WTC11 (cell line): ENCODE measurements at regions not wholly inside any gene's neighbourhood (a gene's known extent, or its start where the extent isn't known, plus 50 kb on each side); places are given as distances from the start of the nearest gene placed in this dataset.

Source experiments
- ATAC-seq: fragments of 200-7000 bp; cut with Tn5 transposase; 2 replicates; pipeline ENCODE4 v1.10.0; 2021; ENCODE audit warnings: mild to moderate bottlenecking, moderate library complexity
- CTCF ChIA-PET: fragments of 300-600 bp; sonication (Branson Sonifier 250); formaldehyde crosslinking; loops from one replicate; lab custom pipeline; 2021; ENCODE audit warnings: antibody characterized with exemption; lab: Charles Lee
- POLR2A ChIA-PET: fragments of 350-600 bp; sonication (Branson Sonifier 250); formaldehyde crosslinking; loops from one replicate; lab custom pipeline; 2021; ENCODE audit warnings: antibody characterized with exemption; lab: Charles Lee
- DNase-seq: peaks from one replicate; pipeline ENCODE4 v3.0.0; 2021; ENCODE audit warnings: low spot score
- H3K27ac Mint-ChIP-seq: 2 replicates; pipeline ENCODE4 v1.8.0; 2021; ENCODE audit warnings: mixed read lengths
- H3K27me3 Mint-ChIP-seq: 2 replicates; pipeline ENCODE4 v1.8.0; 2021; ENCODE audit warnings: low read depth, mild to moderate bottlenecking, moderate library complexity, mixed read lengths
- H3K36me3 Mint-ChIP-seq: 2 replicates; pipeline ENCODE4 v1.8.0; 2021; ENCODE audit warnings: mixed read lengths
- H3K4me1 Mint-ChIP-seq: 2 replicates; pipeline ENCODE4 v1.8.0; 2022; ENCODE audit warnings: mixed read lengths
- H3K4me3 Mint-ChIP-seq: 2 replicates; pipeline ENCODE4 v1.8.0; 2021; ENCODE audit warnings: mild to moderate bottlenecking, moderate library complexity, mixed read lengths
- H3K9me3 Mint-ChIP-seq: 2 replicates; pipeline ENCODE4 v1.8.0; 2021; ENCODE audit warnings: mixed read lengths
- ARID4B ChIP-seq: sonication (generic); formaldehyde crosslinking; IDR thresholded peaks from 2 replicates; pipeline ENCODE4 v1.8.0; 2023; ENCODE audit warnings: missing genetic modification reagents, mild to moderate bottlenecking, borderline replicate concordance
- ATF1 ChIP-seq: sonication (generic); formaldehyde crosslinking; IDR thresholded peaks from 2 replicates; pipeline ENCODE4 v1.8.1; 2023; ENCODE audit warnings: mild to moderate bottlenecking, moderate library complexity, missing genetic modification reagents
- CBFB ChIP-seq: sonication (generic); formaldehyde crosslinking; IDR thresholded peaks from 2 replicates; pipeline ENCODE4 v1.8.1; 2022; ENCODE audit warnings: mild to moderate bottlenecking, low read depth, missing genetic modification reagents
- ESRRA ChIP-seq: sonication (generic); formaldehyde crosslinking; IDR thresholded peaks from 2 replicates; pipeline ENCODE4 v1.8.1; 2022; ENCODE audit warnings: mild to moderate bottlenecking, missing genetic modification reagents, borderline replicate concordance
- GABPB1 ChIP-seq: sonication (generic); formaldehyde crosslinking; IDR thresholded peaks from 2 replicates; pipeline ENCODE4 v1.8.1; 2023; ENCODE audit warnings: mild to moderate bottlenecking, missing genetic modification reagents
- HMGXB4 ChIP-seq: sonication (generic); formaldehyde crosslinking; IDR thresholded peaks from 2 replicates; pipeline ENCODE4 v1.8.1; 2023; ENCODE audit warnings: mild to moderate bottlenecking, moderate library complexity, missing genetic modification reagents
- NFE2L1 ChIP-seq: sonication (generic); formaldehyde crosslinking; IDR thresholded peaks from 2 replicates; pipeline ENCODE4 v1.8.1; 2023; ENCODE audit warnings: missing genetic modification reagents
- PRDM15 ChIP-seq: sonication (generic); formaldehyde crosslinking; IDR thresholded peaks from 2 replicates; pipeline ENCODE4 v1.8.0; 2022; ENCODE audit warnings: missing genetic modification reagents
- RORB ChIP-seq: fragments of 250-450 bp; sonication (Bioruptor Pico); IDR thresholded peaks from 2 replicates; pipeline ENCODE4 v1.9.0; 2021; ENCODE audit warnings: mild to moderate bottlenecking
- TCF7 ChIP-seq: sonication (generic); formaldehyde crosslinking; IDR thresholded peaks from 2 replicates; pipeline ENCODE4 v1.8.0; 2022; ENCODE audit warnings: mild to moderate bottlenecking, low read depth, missing genetic modification reagents, moderate library complexity
- ZBTB43 ChIP-seq: sonication (generic); formaldehyde crosslinking; IDR thresholded peaks from 2 replicates; pipeline ENCODE4 v1.8.1; 2023; ENCODE audit warnings: mild to moderate bottlenecking, missing genetic modification reagents
- ZNF232 ChIP-seq: sonication (generic); formaldehyde crosslinking; IDR thresholded peaks from 2 replicates; pipeline ENCODE4 v1.8.0; 2022; ENCODE audit warnings: mild to moderate bottlenecking, missing genetic modification reagents
- ZNF281 ChIP-seq: sonication (generic); formaldehyde crosslinking; IDR thresholded peaks from 2 replicates; pipeline ENCODE4 v1.8.0; 2023; ENCODE audit warnings: mild to moderate bottlenecking, missing genetic modification reagents
- ZSCAN18 ChIP-seq: fragments of 250-450 bp; sonication (Bioruptor Pico); IDR thresholded peaks from 2 replicates; pipeline ENCODE4 v2.1.2; 2022; ENCODE audit warnings: mild to moderate bottlenecking, moderate library complexity

GRCh38 chr16:22425036-22425801 is 50.8 kb upstream of the CDR2 start:
- H3K9me3 Mint-ChIP-seq, result peaks cover 5% of the 10 kb centered on the region
- H3K4me3 Mint-ChIP-seq, result no peak overlapping the region
- peak overlapping the region; percentile 85; the same call in 1 of the 2 replicates for H3K27ac Mint-ChIP-seq
- TF ChIP-seq ATF1 (CRISPR knock-in tag) (no peak), TCF7 (no peak), GABPB1 (no peak), HMGXB4 (CRISPR knock-in tag) (no peak), NFE2L1 (no peak), CBFB (no peak), ZNF281 (CRISPR knock-in tag) (no peak), PRDM15 (CRISPR knock-in tag) (no peak), ZSCAN18 (CRISPR knock-in tag) (no peak), ZBTB43 (CRISPR knock-in tag) (no peak)
- peaks cover 29% of the 10 kb centered on the region for H3K36me3 Mint-ChIP-seq
- peak; percentile 53 for ATAC-seq
- H3K4me1 Mint-ChIP-seq, result 0 out of 2 replicates have a peak, but pooled peaks cover 2% of the 10 kb centered on the region
- POLR2A ChIA-PET, result no interaction called here
- CTCF ChIA-PET, result interaction anchor here (1.0 to 1.8 kb wide), 2 partner anchors 8 to 11 kb away, joined by 4 read pairs; no protein-coding TSS in a partner anchor
- no peaks in the 10 kb centered on the region for H3K27me3 Mint-ChIP-seq
- DNase-seq, result no peak

- POLR2A ChIA-PET, result no interaction called here
- Mint-ChIP-seq H3K27ac (peak overlapping the region; percentile 85), H3K9me3 (peaks cover 5% of the 10 kb centered on the region), H3K4me3 (no peak overlapping the region), H3K27me3 (no peaks in the 10 kb centered on the region), H3K36me3 (peaks cover 32% of the 10 kb centered on the region), H3K4me1 (0 out of 2 replicates have a peak, but pooled peaks cover 2% of the 10 kb centered on the region)
- no peak for ATAC-seq
- DNase-seq, result no peak
- CTCF ChIA-PET, result interaction anchor here (0.5 to 1.8 kb wide), 2 partner anchors 10 to 1593 kb away, joined by 4 read pairs; no protein-coding TSS in a partner anchor
- TF ChIP-seq ARID4B (no peak), RORB (CRISPR knock-in tag) (no peak), ZNF232 (CRISPR knock-in tag) (no peak), ESRRA (CRISPR knock-in tag) (no peak)
Observed at GRCh38 chr16:22424161-22424937, 49.9 kb upstream of the CDR2 start.
